ENCODE measurements at regions not wholly inside any gene's neighbourhood (a gene's known extent, or its start where the extent isn't known, plus 50 kb on each side); places are given as distances from the start of the nearest gene placed in this dataset.
"Not testable (repeated sequence)": the region's sequence is repeated elsewhere in the genome, so short reads cannot be mapped to it uniquely, and the experiment has no call there.

DNA sequence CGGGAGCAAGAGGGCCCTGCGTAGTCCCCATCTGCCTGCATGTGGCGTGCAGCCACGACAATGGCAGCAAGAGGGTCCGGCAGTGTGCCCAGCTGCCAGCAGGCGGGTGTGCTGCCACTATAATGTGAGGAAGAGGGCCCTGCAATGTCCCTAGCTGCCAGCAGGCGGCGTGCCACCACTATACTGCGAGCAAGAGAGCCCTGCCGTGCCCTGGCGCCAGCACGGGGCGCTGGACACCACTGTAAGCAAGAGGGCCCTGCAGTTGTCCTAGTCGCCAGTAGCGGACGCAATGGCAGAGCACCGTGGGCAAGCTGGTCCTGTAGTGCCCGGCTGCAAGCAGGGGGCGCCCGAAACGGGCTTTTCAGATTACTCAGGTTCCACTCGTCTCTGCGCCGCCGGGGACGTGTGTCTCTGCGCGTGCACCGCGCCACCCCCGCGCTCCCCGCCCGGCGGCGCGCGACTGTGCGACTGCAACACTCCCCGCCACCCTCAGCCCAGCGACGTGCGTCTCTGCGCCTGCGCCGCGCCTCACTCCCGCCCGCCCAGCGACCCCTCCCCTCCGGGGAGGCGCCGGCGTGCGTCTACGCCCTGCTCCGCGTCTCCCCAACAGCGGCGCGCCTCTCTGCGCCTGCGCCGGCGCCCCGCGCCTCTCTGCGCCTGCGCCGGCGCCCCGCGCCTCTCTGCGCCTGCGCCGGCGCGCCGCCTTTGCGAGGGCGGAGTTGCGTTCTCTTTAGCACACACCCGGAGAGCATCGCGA lies 159.4 kb upstream of the FRG2B start:
- peak; percentile 2 for DNase-seq (ENCODE audit: low read depth)

- not testable (repeated sequence) for DNase-seq (ENCODE audit: low read depth)
Observed at GRCh38 chr10:133785178-133785577, 158.6 kb upstream of the FRG2B start.

- DNase-seq (ENCODE audit: low read depth) = not testable (repeated sequence)
Observed at GRCh38 chr10:133765308-133765707, 138.7 kb upstream of the FRG2B start.

GRCh38 chr10:133764823-133765209 lies 138.2 kb upstream of the FRG2B start:
- not testable (repeated sequence) for DNase-seq (ENCODE audit: low read depth)

- not testable (repeated sequence) for DNase-seq (ENCODE audit: low read depth)
Observed at GRCh38 chr10:133763875-133764822, 137.6 kb upstream of the FRG2B start.

GRCh38 chr10:133763190-133763589 lies 136.6 kb upstream of the FRG2B start:
- DNase-seq (ENCODE audit: low read depth) = not testable (repeated sequence)

- DNase-seq (ENCODE audit: low read depth) = not testable (repeated sequence)
Observed at GRCh38 chr10:133753545-133753944, 127.0 kb upstream of the FRG2B start.

Measured in Daoy (cell line).